ENCODE measurements at regions not wholly inside any gene's neighbourhood (a gene's known extent, or its start where the extent isn't known, plus 50 kb on each side); places are given as distances from the start of the nearest gene placed in this dataset.

- TF ChIP-seq EZH2 (IDR thresholded peaks at IDR 0.05; ENCODE audit: borderline replicate concordance, low read depth, low read length, poor library complexity, severe bottlenecking), result no peak
- TF ChIP-seq CTCF (conservative IDR thresholded peaks at IDR 0.05; ENCODE audit: low read depth, low read length), result no peak
Measured at GRCh38 chr5:39505791-39506190, 81.0 kb upstream of the DAB2 start.

Data from A673 (cell line).